Thymus (tissue), 11 donors: ENCODE measurements at regions not wholly inside any gene's neighbourhood (a gene's known extent, or its start where the extent isn't known, plus 50 kb on each side); places are given as distances from the start of the nearest gene placed in this dataset.

Source experiments
- DNase-seq, 9 donors: peaks; one replicate each; pipeline ENCODE4 v3.0.0-alpha.2; 2013; ENCODE audit warnings: low spot score in 9 of 9, low read depth in 6 of 9, missing footprints in 1 of 9
- H3K27ac ChIP-seq, 2 donors: one replicate each; pipeline ENCODE4 v1.5.1; 2013; ENCODE audit warnings: control low read depth in 1 of 2, low read depth in 1 of 2, low read length in 1 of 2, mild to moderate bottlenecking in 1 of 2, moderate library complexity in 1 of 2
- H3K27me3 ChIP-seq, 2 donors: one replicate each; pipeline ENCODE4 v1.5.1; 2013; ENCODE audit warnings: low read length in 1 of 2; ENCODE audit not compliant: control insufficient read depth in 2 of 2, insufficient read depth in 1 of 2
- H3K36me3 ChIP-seq, 2 donors: one replicate each; pipeline ENCODE4 v1.5.1; 2013; ENCODE audit warnings: low read length in 1 of 2, mild to moderate bottlenecking in 1 of 2, moderate library complexity in 1 of 2; ENCODE audit not compliant: control insufficient read depth in 2 of 2, insufficient read depth in 2 of 2
- H3K4me1 ChIP-seq, 2 donors: one replicate each; pipeline ENCODE4 v1.5.1; 2013; ENCODE audit warnings: low read length in 2 of 2; ENCODE audit not compliant: control insufficient read depth in 2 of 2, insufficient read depth in 2 of 2
- H3K4me3 ChIP-seq, 2 donors: one replicate each; pipeline ENCODE4 v1.5.1; 2013; ENCODE audit warnings: low read length in 2 of 2, control low read depth in 1 of 2, mild to moderate bottlenecking in 1 of 2
- H3K9me3 ChIP-seq, 2 donors: one replicate each; pipeline ENCODE4 v1.5.1; 2013; ENCODE audit warnings: low read length in 1 of 2, mild to moderate bottlenecking in 1 of 2; ENCODE audit not compliant: control insufficient read depth in 2 of 2, insufficient read depth in 1 of 2
- WGBS: extraction: QIAGEN DNeasy Blood & Tissue Kit; methylation state at CpG from one replicate; pipeline ENCODE4 v1.1.7; 2013; 5-methylcytosine and 5-hydroxymethylcytosine counted together
- donor health status: healthy.

DNA sequence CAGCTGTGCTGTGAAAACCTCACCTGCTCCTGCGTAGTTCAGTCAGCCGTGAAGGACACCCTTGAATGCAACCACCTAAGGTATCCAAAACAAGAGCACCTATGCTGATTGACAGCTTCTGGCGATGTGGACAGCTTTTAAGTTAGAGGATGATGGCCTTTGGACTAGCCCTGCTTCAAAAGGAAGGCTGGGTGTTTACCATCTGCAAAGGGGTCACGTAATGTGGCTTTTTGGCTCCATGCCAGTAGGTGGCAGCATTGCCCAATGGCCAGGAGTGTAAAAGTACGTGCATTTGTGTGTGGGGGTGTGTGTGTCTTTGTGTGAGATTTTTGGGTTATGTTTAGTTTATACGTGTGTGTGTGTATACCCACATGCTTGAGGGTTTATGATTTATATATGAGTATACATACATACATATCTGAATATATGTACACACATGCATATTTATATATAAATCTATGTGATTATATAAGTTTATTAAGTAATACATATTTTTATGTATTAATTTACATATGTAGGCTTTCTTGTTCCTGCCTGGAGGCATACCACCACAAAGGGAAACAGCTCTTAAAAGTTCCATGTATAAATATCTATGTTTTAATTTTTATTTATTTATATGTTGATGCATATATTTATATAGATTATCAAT is 236.3 kb upstream of the ANKRD30A start:
- H3K4me3 ChIP-seq: no peak overlapping the region
- no peaks in the 10 kb centered on the region for H3K27me3 ChIP-seq
- no peaks in the 10 kb centered on the region for H3K9me3 ChIP-seq
- H3K36me3 ChIP-seq: no peaks in the 10 kb centered on the region
- DNase-seq: peak in 6 of 9 donors; percentile 6 to 41 (median 8)
- 43% methylated on average over 6 of the region's 6 CpGs for WGBS
- H3K27ac ChIP-seq: no peak overlapping the region
- peaks cover 0 to 2% of the 10 kb centered on the region in 2 donors for H3K4me1 ChIP-seq

DNA sequence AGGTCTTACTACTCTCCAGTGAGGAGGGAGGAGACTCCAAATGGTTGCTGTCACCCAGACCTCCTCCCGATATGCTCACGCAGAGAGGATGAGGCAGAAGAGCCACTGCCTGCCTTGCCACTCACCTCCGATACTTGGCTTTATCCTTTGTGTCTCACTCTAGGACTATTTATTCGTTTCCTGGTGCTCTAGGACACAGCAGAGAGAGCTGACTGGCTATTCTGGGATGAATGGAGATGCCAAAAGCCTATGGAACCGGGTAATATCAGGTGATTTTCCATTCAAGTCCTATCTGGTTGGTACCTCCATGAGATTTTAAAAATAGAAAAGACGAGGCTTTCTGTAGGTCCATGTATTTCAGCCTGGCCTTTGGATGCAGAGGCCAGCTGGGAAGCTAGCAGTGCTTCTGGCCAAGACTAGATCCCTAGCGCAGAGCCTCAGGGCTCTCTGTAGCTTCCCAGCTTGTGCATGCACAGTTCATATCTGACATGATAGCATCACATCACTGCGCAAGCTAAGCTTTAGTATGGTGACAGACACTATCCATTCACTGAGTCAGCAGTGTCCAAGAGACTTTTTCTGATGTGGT is 239.0 kb upstream of the ANKRD30A start:
- Histone ChIP-seq H3K27me3 (no peaks in the 10 kb centered on the region), H3K27ac (no peak overlapping the region), H3K9me3 (no peaks in the 10 kb centered on the region), H3K4me3 (no peak overlapping the region), H3K4me1 (peaks cover 0 to 2% of the 10 kb centered on the region in 2 donors), H3K36me3 (no peaks in the 10 kb centered on the region)
- WGBS: 86% methylated on average over 8 of the region's 8 CpGs
- DNase-seq: no peak

DNA sequence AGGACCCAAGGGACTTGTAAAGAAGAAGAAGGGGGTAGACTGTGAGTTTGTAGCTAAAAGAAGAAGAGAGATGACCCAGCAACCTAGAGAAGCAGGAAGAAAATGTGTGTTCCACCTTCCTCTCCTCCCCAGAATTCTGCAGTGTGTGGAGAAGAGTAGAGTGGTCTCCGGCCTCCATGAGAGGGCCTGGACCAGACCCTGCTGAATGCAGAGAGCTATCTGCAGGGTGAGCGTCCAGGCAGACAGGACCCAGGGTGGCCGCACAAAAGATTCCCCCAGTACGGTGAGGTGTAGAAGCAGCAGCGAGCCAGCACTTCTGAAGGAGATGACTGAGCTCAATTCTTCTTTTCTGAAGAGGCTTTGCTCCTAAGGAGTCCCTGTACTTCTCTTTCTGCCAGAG is 239.7 kb upstream of the ANKRD30A start:
- 93% methylated on average over 5 of the region's 5 CpGs for WGBS
- H3K36me3 ChIP-seq: no peaks in the 10 kb centered on the region
- no peak for DNase-seq
- no peak overlapping the region for H3K27ac ChIP-seq
- H3K27me3 ChIP-seq: no peaks in the 10 kb centered on the region
- H3K4me1 ChIP-seq: peaks cover 0 to 2% of the 10 kb centered on the region in 2 donors
- H3K9me3 ChIP-seq: no peaks in the 10 kb centered on the region
- no peak overlapping the region for H3K4me3 ChIP-seq

DNA sequence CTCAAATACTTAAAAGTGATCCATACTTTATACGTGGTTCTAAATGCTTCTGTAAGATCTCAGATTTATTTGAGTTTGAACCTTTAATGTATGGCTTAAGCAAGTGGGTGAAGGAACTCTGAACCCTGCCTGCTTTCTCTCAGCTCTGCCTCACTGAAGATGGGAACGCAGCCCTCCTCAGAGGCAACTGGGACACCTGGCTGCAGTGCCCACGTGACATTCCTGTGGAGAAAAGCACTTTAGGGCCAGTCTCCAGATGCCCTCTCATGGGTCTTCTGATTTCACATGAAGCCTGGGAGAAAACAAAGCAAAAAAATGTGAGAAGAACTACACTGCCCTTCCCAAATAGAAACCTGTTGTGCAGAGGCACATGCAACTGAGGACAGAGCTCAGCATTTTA is 242.6 kb upstream of the ANKRD30A start:
- no peak overlapping the region for H3K4me3 ChIP-seq
- H3K27me3 ChIP-seq: no peaks in the 10 kb centered on the region
- DNase-seq: no peak
- no peaks in the 10 kb centered on the region for H3K36me3 ChIP-seq
- H3K9me3 ChIP-seq: no peaks in the 10 kb centered on the region
- no peak overlapping the region for H3K27ac ChIP-seq
- WGBS: 84% methylated on average over 3 of the region's 3 CpGs
- no peaks in the 10 kb centered on the region for H3K4me1 ChIP-seq

DNA sequence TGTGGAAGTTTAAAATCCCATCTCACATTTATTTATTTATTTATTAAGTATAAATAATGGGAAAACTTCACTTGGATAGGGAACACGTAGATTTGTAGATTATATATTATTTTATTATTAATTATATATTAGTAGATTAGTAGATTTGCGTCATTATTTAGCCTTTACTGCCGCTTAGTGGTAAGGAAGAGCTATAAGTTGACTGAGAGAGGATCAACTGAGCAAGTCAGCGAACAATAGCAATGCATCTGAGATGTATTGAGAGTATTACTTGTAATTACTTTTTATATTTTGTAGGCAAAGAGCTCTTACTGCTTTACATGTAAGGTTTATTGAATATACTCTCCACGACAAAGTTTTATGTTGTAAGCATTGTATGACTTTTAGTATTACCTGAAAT is 244.5 kb upstream of the ANKRD30A start:
- H3K27ac ChIP-seq: no peak overlapping the region
- WGBS: 8% methylated on average over 5 of the region's 5 CpGs
- no peaks in the 10 kb centered on the region for H3K36me3 ChIP-seq
- no peak for DNase-seq
- H3K4me3 ChIP-seq: no peak overlapping the region
- no peaks in the 10 kb centered on the region for H3K4me1 ChIP-seq
- no peaks in the 10 kb centered on the region for H3K27me3 ChIP-seq
- no peaks in the 10 kb centered on the region for H3K9me3 ChIP-seq

DNA sequence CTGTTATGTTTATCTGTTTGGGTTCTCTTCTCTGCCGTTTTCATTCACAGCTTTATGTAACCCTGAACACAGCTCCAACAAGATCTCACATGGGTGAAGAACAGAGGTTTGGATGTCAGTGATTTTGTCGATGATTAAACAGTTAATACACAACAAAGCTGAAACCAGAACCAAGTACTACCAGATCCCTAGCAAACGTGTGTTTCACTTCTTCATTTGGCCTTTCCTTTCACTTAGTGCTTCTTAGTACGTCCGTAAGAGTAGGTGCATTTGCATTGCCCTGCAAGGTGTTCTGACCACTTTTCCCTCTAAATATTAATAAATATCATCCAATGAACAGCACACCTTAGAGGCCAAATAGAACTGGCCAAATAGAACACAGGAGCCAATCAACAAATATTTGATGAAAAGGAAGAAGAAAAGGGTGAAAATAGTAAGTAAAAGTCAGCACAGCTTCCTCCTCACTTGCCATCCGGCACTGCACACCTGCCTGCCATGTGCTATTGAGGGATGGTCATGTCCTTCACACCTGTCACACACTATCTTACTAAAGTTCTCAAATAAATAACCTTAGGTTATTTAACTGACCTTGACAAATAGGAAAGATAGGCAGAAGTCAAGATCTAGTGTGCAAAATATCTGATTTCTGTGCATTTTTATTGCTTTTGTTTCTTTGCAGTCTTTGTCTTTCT is 252.6 kb upstream of the ANKRD30A start:
- WGBS: 79% methylated on average over 6 of the region's 6 CpGs
- DNase-seq: no peak
- Histone ChIP-seq H3K36me3 (no peaks in the 10 kb centered on the region), H3K9me3 (no peaks in the 10 kb centered on the region), H3K4me3 (no peak overlapping the region), H3K4me1 (no peaks in the 10 kb centered on the region), H3K27ac (no peak overlapping the region), H3K27me3 (no peaks in the 10 kb centered on the region)

DNA sequence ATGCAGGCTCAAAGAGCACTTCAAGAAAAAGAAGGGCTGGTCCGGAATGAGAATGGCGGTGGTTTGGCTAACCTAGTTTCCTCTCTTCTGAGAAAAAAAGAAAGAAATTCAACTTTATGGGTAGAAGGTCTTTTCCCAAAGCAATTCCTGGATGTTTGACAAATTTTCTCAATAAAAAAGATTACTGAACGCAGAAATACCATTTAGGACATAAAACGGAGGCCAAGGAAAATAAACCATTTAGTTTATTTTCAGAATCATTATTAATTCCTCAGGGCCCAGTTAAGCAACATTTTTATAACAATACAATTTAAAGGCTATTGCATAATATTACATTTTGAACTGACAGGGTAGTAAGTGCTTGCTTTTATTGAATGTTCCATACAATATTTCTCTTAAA is 284.6 kb upstream of the ANKRD30A start:
- no peaks in the 10 kb centered on the region for H3K4me1 ChIP-seq
- H3K4me3 ChIP-seq: no peak overlapping the region
- WGBS: 93% methylated on average over 4 of the region's 4 CpGs
- H3K27me3 ChIP-seq: no peaks in the 10 kb centered on the region
- H3K27ac ChIP-seq: no peak overlapping the region
- no peaks in the 10 kb centered on the region for H3K9me3 ChIP-seq
- H3K36me3 ChIP-seq: no peaks in the 10 kb centered on the region
- DNase-seq: no peak

DNA sequence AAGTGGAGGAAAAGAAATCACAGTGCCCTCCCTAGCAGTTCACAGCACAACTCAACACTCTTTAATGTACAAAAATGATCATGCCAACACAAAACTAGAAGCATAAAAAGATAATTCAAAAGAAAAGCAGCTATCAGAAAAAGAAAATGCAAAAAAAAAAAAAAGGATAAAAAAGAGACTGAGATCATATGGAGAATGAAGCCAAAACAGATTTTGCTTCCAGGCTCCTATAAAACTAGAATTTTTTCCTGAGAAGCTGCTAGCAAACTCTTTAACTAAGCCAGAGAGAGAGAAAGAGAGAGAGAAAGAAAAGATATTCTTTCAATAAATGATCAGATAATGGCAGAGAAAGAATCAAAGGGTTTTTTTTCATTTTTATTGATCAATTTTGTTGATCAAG is 288.0 kb upstream of the ANKRD30A start:
- no peak overlapping the region for H3K27ac ChIP-seq
- no peaks in the 10 kb centered on the region for H3K27me3 ChIP-seq
- no peaks in the 10 kb centered on the region for H3K9me3 ChIP-seq
- H3K4me3 ChIP-seq: no peak overlapping the region
- DNase-seq: no peak
- no peaks in the 10 kb centered on the region for H3K36me3 ChIP-seq
- no peaks in the 10 kb centered on the region for H3K4me1 ChIP-seq

DNA sequence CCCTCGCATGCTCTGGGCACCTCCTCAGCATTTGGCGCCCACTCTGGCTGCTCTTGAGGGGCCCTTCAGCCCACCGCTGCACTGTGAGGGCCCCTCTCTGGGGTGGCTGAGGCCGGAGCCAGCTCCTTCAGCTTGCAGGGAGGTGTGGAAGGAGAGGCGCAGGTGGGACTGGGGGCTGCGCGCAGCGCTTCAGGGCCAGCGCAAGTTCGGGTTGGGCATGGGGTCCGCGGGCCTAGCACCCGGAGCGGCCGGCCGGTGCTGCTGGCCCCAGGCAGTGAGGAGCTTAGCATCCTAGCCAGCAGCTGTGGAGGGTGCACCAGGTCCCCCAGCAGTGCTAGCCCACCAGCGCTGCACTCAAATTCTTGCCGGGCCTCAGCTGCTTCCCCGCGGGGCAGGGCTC is 305.6 kb upstream of the ANKRD30A start:
- Histone ChIP-seq H3K27ac (no peak overlapping the region), H3K4me1 (no peaks in the 10 kb centered on the region), H3K4me3 (no peak overlapping the region), H3K27me3 (no peaks in the 10 kb centered on the region), H3K9me3 (peaks cover 0 to 6% of the 10 kb centered on the region in 2 donors), H3K36me3 (no peaks in the 10 kb centered on the region)
- DNase-seq: no peak
- 96% methylated on average over 20 of the region's 20 CpGs for WGBS
